ENCODE measurements at regions not wholly inside any gene's neighbourhood (a gene's known extent, or its start where the extent isn't known, plus 50 kb on each side); places are given as distances from the start of the nearest gene placed in this dataset.

DNA sequence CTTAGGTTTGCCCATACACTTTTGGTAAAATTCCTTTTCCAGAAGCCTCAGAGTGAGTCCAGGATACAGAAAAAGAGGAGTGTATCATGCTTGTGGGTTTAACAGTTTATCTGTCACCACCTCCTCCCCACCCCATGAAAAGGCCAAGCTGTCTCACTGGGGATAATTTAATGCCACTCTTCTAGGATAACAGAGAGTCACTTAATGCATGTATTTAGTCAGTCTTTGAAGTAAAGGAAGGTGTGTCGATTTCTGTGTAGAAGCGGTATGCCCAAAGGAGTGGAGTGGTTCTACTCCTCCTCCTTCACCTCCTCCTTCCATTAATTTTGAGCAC lies 116.4 kb downstream of the QPCT start:
- peaks cover 54% of the 10 kb centered on the region for H3K4me1 Mint-ChIP-seq (ENCODE audit: low read depth)
- DNase-seq: no peak
- no peaks in the 10 kb centered on the region; the same call in 1 of the 2 replicates for H3K36me3 Mint-ChIP-seq (ENCODE audit: low read depth)
- H3K9me3 Mint-ChIP-seq: no peaks in the 10 kb centered on the region
- 0 out of 2 replicates have a peak, but pooled peaks cover 2% of the 10 kb centered on the region for H3K27me3 Mint-ChIP-seq (ENCODE audit: insufficient read depth)
- H3K4me3 Mint-ChIP-seq: peak overlapping the region; percentile 19; the same call in 1 of the 2 replicates
- H3K27ac Mint-ChIP-seq: peak overlapping the region; percentile 78
- TF ChIP-seq CTCF (IDR thresholded peaks at IDR 0.05): no peak

DNA sequence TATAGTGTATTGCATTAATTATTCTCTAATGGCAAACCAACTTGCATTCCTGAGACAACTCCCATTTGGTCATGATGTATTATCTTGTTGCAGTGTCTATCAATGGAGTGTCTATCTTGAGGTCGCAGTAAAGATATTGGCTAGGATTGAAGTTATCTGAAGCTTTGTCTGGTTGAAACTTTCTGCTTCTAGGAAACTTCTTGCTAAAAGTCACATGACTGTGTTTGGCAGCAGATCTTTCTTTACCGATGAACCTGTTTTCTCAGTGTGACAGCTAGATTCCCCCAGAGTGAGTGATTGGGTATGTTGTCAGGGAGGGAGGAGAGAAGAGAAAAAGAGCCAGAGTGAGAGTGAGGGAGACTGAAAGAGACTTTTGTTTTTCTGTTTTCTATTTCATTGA lies 119.6 kb downstream of the QPCT start:
- H3K4me3 Mint-ChIP-seq: no peak overlapping the region
- 0 out of 2 replicates have a peak, but pooled peaks cover 2% of the 10 kb centered on the region for H3K27me3 Mint-ChIP-seq (ENCODE audit: insufficient read depth)
- H3K36me3 Mint-ChIP-seq (ENCODE audit: low read depth): no peaks in the 10 kb centered on the region; the same call in 1 of the 2 replicates
- no peak for DNase-seq
- H3K9me3 Mint-ChIP-seq: no peaks in the 10 kb centered on the region
- TF ChIP-seq CTCF (IDR thresholded peaks at IDR 0.05): no peak
- H3K4me1 Mint-ChIP-seq (ENCODE audit: low read depth): peaks cover 25% of the 10 kb centered on the region
- H3K27ac Mint-ChIP-seq: no peak overlapping the region

GRCh38 chr2:37466533-37467222 lies 122.2 kb downstream of the QPCT start:
- 0 out of 2 replicates have a peak, but pooled peaks cover 2% of the 10 kb centered on the region for H3K27me3 Mint-ChIP-seq (ENCODE audit: insufficient read depth)
- no peaks in the 10 kb centered on the region; the same call in 1 of the 2 replicates for H3K36me3 Mint-ChIP-seq (ENCODE audit: low read depth)
- DNase-seq: no peak
- H3K4me1 Mint-ChIP-seq (ENCODE audit: low read depth): peaks cover 14% of the 10 kb centered on the region
- no peak for TF ChIP-seq CTCF (IDR thresholded peaks at IDR 0.05)
- H3K27ac Mint-ChIP-seq: no peak overlapping the region
- H3K4me3 Mint-ChIP-seq: no peak overlapping the region
- no peaks in the 10 kb centered on the region for H3K9me3 Mint-ChIP-seq

DNA sequence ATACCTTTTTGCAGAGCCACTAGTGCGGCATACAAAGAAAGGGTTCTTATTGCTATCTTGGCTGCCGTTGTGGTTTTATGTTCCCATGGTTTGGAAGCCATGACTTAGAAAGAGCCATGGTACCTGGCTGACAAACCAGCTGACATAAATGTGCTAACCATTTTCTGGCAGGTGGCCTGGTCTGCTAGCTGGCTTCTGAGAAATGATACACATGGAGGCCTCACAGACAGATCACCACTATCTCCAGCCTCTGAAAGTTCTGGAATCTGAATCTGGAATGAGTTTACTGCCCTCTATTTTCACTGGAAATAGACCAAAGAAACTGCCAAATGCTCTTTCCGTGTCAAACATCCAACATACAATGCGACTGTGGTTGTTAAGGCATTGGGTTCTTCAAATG lies 123.7 kb downstream of the QPCT start:
- DNase-seq: no peak
- no peak for TF ChIP-seq CTCF (IDR thresholded peaks at IDR 0.05)
- 0 out of 2 replicates have a peak, but pooled peaks cover 2% of the 10 kb centered on the region for H3K27me3 Mint-ChIP-seq (ENCODE audit: insufficient read depth)

DNA sequence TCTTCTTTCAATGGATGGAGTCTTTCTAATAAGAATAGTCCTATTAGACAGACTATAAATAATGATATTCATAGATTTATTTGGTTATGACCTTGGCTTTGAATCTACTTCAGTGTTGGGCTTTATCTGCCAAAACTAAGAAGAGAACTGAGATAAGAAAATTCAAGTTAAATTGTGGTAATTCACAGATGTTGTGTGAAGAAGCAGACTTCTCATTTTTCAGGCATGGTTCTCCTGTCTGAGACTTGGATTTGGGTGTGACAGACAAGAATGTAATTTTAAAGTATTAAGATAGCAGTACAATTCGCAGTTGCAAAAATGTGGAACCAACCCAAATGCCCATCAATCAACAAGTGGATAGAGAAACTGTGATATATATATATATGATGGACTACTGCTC lies 124.7 kb downstream of the QPCT start:
- H3K4me3 Mint-ChIP-seq: no peak overlapping the region
- no peaks in the 10 kb centered on the region; the same call in 1 of the 2 replicates for H3K36me3 Mint-ChIP-seq (ENCODE audit: low read depth)
- H3K27ac Mint-ChIP-seq: no peak overlapping the region
- TF ChIP-seq CTCF (IDR thresholded peaks at IDR 0.05): no peak
- H3K9me3 Mint-ChIP-seq: no peaks in the 10 kb centered on the region
- H3K27me3 Mint-ChIP-seq (ENCODE audit: insufficient read depth): 0 out of 2 replicates have a peak, but pooled peaks cover under 1% of the 10 kb centered on the region
- peaks cover 32% of the 10 kb centered on the region for H3K4me1 Mint-ChIP-seq (ENCODE audit: low read depth)
- DNase-seq: no peak

More for the DNA sequence above, 123.7 kb downstream of the QPCT start:
- Mint-ChIP-seq H3K4me3 (no peak overlapping the region), H3K27ac (no peak overlapping the region), H3K4me1 (ENCODE audit: low read depth) (peaks cover 29% of the 10 kb centered on the region), H3K9me3 (no peaks in the 10 kb centered on the region), H3K36me3 (ENCODE audit: low read depth) (no peaks in the 10 kb centered on the region; the same call in 1 of the 2 replicates)
